HTR-8/SVneo (cell line): ENCODE measurements at regions not wholly inside any gene's neighbourhood (a gene's known extent, or its start where the extent isn't known, plus 50 kb on each side); places are given as distances from the start of the nearest gene placed in this dataset.
"Not testable (repeated sequence)": the region's sequence is repeated elsewhere in the genome, so short reads cannot be mapped to it uniquely, and the experiment has no call there.

Source experiments
- DNase-seq: peaks from one replicate; pipeline ENCODE4 v3.0.0; 2011; ENCODE audit warnings: low spot score, mixed read lengths; ENCODE audit not compliant: insufficient read length
- FAIRE-seq: peaks from 2 replicates; lab custom pipeline; 2011; peaks lifted over from hg19 to GRCh38; lab: Jason Lieb, UNC

DNA sequence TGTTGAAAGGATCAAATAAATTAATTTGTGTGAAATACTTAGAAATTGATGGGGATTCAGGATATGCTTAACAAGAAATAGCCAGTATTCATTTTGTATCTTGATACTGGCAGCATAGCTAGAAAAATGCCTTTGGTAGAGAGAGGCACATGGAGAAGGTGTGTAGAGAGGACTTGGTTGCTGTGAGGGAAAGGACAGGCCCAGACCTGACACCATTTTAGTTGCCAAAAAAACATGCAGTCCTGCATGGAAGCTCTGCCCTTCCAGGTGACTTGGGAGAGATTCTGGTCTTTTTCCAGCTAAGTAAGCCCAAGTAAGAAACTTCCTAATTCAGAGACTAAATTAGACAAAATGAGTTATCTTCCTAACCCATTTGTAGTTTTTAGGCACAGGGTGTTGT lies 335.0 kb downstream of the RFC3 start:
- DNase-seq: no peak
- no peak for FAIRE-seq

DNA sequence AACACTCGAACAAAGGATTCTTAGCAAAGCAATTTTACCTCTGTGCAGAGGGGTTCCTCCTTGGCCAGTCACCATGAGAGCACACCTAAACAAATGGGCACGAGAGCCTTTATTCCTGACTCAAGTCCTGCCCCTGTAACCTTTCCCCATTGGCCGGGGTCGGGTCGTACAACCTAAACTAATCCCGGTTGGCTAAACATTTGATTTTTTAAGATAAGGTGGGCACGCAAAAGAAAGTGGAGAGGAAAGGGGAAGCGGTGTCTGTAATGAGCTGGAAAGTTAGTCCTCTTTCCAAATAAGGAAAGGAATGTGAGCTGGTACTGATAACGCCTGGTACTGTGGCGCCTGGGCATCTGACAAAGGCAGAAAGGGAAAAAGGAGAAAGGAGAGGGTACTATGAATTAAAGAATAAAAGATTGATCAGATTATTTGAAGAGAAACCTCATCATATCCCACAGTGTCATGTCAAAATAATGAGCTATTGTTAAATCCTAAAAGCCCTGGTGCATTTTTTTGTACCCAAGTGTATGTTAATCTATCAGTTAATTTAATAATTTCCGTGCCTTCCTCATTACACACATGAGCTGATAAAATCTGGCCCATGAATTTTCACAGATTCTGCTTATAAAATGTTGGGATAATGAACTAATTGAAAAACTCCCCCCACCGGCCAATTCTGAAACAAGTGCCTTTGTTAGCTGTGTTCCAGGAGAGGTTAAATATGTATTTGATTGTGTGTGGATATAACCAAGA lies 335.7 kb downstream of the RFC3 start:
- DNase-seq (no peak), FAIRE-seq (no peak)

DNA sequence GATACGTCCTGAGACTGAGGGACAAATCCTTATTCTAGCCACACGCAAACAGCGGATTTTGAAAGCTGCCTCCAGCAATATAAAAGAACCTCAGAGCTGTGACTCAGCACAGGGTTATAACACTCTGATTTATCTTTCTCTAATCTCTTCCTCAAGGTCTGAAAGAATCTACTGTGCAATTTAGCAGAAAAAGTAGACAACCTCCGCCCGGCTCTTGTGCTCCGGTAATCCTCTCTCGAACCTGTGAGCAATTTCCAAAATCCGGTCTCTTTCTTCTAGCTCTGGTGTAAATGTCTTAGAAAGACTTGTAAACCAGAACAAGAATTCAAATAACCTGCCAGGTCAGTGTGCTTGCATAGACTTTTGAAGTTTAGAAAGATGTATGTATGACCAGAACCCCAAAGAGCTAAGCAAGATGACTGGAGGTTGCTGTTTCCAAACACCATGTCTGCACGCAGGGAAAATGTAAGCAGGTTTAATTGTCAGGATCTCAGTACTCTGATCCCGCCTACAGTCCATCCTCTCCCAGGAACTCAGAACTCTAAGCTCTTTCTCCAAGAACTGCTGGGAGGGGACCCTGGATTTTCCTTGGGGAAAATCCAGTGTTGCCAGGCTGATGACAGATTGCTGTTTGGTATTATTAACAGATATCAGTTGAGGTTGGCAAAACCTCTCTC lies 338.1 kb downstream of the RFC3 start:
- DNase-seq (peak; percentile 19), FAIRE-seq (no peak)

DNA sequence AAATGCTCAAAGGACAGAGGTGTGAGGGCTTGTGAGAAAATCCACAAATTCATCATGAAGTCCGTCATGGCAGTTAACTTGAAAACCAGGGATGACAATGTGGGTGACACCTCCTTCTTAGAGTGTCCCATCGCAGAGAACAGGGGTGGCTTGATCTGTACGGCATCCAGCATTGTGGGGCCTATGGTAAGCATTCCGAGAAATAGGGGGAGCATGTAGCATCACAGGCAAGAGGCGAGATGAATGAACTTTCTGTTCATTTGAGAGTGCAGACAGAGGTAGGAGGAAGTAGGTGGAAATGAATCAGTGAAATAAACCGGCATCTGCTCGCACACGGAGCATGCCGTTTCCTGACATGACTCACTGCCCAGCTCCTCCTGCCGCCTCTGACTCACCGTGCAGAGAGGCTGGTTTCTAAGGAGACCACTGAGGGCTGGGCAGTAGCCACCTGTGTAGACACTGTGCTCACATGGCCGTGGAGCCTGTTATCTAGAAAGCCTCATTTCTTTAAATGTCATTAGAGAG lies 339.0 kb downstream of the RFC3 start:
- FAIRE-seq: peak; percentile 74

DNA sequence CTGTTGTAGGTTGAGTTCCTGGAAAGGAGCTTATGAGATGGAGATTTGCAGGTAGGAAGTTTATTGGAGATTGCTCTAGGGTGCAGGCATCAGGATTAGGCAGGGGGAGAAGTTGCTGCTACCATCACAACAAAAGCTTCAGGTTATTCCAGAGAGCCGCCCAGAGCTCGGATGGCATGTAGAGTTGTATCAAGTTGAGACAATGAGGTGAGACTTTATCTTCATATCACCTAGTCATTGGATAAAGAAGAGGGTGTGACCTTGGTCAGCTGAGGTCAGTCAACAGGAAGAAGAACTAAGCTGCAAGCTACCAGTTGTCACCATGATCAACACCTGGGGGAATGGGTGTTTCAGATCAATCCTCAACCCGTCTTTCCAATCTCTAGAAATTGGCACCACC lies 342.0 kb downstream of the RFC3 start:
- no peak for FAIRE-seq

More for the DNA sequence above, 339.0 kb downstream of the RFC3 start:
- peak; percentile 60 for DNase-seq

DNA sequence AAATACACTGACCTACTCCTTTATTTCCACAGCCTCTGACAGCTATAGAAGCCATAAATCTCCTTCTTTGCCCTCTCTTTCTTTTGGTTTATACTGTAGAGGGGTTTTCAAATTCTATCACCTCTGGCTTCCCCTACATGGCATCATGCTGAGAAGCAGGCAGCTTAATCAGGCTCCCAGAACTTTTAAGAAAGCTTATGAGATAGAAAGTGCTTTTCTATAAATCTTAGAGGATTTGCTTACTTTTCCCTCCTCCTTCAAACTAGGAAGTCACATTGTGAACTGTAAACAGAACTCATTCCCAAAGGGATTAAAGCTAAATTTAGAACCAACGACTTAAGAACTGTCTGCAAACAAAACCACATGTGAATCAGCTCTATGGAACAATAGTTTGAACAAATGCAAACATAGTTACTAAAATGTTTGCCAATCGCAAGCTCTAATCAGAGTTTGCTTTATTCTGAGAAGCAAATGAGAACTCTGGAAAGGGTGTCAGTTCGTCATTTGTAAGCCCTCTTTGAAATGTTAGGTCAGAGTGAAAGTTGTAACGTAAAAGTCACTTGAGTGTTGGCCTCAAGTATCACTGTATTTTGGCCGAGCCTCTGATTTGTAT lies 344.1 kb downstream of the RFC3 start:
- no peak for FAIRE-seq
- DNase-seq: no peak

More for the DNA sequence above, 342.0 kb downstream of the RFC3 start:
- no peak for DNase-seq

DNA sequence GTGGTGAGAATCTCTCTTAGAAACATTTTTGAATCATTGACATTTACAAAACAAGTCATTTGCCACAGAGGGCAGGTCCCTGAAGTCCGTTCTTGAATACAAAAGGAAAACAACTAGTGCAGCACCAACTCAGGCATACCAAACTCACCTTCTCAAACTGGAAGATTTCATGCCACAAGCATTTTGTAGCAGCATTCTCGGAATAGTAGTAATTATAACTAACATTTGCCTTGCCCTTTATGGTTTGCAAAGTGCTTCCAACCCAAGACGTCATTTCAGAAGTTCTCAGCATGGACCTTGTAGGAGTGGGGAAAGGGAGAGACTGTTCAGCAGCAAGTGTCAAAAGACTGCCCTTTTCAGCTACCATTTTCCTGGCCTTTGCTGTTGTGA lies 344.6 kb downstream of the RFC3 start:
- FAIRE-seq: no peak
- DNase-seq: no peak

DNA sequence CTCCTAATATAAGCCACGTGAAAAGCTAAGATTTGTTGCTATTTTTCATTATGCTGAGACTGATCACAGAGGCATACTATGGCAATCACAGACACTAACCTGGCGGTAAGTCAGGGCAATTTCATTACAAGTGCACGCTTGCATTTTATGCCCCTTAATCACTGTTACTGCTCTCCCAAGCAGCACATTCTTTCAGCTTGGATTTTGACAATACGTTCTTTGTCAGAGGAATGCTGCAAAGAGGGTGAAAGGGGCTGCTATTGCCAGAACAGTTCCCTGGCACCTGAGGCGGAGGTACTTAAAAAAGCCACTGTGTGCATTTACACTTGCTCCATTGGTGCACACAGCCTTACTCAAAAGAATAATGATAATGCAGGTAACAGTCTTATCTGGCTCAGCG lies 346.6 kb downstream of the RFC3 start:
- FAIRE-seq (no peak), DNase-seq (no peak)

DNA sequence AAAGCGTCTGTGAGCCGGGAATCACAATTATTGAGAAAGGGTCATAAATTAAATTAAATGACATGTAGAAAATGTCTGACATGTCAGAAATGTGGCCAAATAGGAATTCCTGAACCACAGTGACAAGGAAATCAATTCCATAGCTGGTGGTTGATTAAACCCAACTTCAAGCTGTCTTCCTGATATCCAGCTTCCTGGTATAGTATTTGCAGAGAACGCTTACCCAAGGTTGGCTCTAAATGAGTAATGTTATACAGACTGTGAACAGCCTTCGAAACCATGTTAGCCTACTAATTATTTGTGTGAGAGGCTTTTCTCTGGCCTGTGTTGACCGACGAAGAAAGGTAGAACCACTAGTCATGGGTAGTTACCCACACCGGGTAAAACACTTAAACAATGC lies 347.2 kb downstream of the RFC3 start:
- DNase-seq (no peak), FAIRE-seq (no peak)

DNA sequence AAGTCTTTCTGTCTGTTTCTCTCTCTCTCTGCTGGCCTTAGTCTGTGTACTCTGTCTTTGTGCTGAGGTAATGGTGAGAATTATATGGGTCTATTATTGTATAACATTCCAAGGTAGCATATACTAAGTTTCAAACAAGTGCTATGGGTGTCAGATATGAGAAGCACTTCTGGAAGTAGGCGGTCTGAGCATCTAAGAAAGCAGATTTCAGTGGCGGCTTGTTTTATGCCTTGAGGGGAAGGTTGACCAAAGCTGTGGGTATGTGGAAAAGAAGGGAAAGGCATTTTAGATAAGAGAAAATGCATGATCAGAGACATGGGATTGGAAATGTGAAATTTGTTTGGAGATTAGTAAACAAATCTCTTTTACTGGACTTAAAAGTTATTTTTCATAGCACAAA lies 348.5 kb downstream of the RFC3 start:
- DNase-seq: no peak
- no peak for FAIRE-seq

DNA sequence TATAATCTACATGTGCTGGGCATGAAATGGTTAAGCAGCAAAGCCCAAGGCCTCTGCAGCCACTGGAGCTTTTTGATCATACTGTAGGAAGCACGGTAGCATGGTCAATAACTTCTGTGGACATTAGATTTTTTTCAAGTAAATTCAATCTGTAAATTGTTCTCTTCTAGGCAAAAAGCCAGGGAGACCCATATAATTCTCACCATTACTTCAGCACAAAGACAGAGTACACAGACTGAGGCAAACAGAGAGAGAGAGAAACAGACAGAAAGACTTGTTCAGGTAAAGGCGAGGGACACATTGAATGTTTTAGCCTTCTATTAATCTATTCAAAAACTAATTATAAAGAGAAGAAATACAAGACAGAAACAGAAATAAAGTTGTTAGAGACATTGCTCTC lies 349.4 kb downstream of the RFC3 start:
- FAIRE-seq (no peak), DNase-seq (no peak)

DNA sequence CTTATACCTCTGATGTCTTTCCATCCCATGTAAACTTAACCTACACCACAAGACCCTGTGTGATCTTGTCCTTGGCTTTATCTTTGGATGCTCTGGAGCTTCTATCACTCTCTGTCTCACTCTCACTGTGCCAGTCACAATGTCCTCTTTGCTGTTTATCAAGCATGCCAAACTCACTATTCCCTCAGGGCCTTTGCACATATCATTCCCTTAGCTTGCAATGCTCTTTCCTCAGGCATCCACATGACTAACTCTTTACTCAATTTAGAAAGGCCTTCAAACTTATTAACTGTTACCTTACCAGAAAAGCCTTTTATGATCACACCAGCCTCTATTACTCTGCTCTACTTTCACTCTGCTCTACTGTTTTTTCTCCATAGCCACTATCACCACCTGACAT lies 354.1 kb downstream of the RFC3 start:
- DNase-seq (no peak), FAIRE-seq (no peak)

DNA sequence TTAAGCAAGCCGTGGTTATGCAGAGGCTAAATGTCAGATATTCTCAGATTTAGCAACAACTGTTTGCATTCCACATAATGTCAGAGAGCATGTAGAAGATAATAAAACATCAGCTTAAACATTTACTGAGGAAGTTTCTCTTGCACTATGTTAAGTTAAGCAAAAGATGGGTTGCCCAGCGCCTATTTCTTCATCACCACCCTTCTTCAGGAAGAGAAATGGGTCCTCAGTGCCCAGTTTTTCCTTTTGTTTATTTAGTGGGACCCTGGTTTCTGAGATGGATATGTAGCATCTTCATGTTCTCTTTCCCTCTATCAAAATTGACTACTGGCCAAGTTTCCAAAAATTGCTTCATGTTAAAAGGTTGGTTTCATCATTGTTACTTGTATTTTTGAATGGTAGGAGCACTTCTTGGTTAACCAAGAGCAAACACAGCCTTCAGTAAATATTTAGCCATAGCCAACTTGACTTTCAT lies 356.8 kb downstream of the RFC3 start:
- no peak for FAIRE-seq
- no peak for DNase-seq

DNA sequence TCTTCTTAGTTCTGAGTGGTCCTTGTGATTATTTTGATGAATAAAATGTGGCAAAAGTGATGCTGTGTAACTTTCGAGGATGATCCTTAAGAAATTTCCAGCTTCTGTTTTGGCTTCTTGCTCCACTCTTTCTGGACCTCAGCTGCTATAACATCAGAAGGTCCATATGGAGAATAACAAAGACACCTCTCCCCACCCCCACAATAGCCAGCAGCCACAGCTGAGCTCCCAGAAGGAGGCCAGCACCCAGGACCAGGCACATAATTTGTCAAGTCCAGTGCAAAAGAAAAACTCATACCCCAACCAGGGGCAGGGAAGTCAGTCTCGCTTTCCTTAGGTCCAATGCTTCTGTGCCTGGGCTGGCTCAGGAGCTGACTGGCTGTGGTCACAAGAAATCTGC lies 357.6 kb downstream of the RFC3 start:
- DNase-seq (no peak), FAIRE-seq (no peak)

DNA sequence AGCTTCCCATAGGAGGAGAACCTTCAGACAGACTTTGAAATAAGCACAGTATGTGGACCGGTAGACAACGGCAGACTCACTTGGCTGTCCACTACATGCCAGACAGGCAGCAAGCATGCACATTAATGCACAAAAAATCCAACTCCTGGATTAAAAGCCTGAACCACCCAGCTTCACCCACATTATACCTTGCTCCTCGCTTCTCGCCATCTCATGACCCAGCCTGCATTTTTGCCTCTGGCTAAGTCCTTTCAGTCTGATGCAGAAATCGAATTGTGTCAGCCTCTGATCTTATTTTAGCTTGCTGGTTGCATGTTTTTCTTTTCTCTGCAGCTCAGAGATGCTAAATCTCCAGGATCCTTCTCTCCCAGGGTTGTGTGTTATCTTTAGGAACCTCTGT lies 358.7 kb downstream of the RFC3 start:
- no peak for DNase-seq
- no peak for FAIRE-seq

DNA sequence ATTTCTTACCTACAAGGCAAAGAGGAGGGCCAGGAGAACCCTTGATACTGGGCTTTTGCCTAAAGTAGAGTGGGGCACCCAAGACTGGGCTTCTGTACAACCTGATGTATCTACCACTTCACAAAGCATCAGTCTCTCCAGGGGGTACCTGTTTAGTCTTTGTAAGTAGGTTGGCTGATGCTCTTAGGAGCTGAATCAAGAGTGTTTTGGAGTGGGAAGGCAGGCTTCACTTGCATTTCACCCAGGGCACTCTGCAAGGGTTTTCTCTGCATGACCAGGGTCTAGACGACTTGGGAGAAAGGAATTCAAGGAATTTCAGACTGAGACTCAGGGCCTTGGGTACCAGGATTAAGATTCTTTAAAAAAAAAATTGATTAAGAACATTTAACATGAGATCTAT lies 361.5 kb downstream of the RFC3 start:
- no peak for DNase-seq
- FAIRE-seq: no peak

DNA sequence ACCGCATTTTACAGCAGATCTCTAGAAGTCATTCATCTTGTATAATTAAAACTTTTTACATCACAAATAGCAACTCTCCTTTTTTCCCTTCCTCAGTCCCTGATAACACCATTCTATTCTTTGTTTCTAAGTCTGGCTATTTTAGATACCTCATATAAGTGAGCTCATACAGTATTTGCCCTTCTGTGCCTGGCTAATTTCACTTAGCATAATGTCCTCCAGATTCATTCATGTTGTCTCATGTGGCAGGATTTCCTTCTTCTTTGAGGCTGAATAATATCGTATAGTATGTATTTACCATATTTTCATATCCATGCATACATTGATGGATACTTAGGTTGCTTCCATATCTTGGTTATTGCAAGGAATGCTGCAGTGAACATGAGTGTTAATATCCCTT lies 362.0 kb downstream of the RFC3 start:
- no peak for DNase-seq
- FAIRE-seq: no peak

DNA sequence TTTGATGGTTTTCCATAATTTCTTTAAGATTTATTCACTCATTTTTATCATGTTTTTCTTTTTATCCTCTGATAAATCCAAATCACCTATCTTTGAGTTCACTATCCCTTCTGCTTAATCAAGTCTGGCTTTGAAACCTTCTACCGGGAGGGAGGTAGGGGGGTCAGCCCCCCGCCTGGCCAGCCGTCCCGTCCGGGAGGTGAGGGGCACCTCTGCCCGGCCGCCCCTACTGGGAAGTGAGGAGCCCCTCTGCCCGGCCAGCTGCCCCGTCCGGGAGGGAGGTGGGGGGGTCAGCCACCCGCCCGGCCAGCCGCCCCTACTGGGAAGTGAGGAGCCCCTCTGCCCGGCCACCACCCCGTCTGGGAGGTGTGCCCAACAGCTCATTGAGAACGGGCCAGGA lies 363.3 kb downstream of the RFC3 start:
- not testable (repeated sequence) for FAIRE-seq, DNase-seq

DNA sequence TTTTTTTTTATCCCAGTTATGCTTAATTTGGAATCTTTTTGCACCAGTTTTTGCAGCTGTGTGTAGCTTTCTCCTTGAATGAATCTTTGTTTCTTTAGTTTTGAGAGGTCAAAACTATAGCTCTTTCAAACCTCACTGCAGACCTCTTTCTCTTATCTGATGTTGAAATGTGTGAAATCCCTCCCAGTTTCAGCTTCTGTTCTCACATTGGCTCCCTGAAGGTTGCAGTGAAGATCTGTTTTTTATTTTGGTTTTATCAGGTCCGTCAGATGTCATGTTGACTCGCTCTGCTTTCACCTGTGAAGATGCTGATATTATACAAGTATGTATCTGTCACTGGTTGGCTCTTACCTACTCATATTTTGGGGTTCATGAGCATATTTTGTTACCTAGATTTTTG lies 372.0 kb downstream of the RFC3 start:
- no peak for FAIRE-seq
- no peak for DNase-seq

DNA sequence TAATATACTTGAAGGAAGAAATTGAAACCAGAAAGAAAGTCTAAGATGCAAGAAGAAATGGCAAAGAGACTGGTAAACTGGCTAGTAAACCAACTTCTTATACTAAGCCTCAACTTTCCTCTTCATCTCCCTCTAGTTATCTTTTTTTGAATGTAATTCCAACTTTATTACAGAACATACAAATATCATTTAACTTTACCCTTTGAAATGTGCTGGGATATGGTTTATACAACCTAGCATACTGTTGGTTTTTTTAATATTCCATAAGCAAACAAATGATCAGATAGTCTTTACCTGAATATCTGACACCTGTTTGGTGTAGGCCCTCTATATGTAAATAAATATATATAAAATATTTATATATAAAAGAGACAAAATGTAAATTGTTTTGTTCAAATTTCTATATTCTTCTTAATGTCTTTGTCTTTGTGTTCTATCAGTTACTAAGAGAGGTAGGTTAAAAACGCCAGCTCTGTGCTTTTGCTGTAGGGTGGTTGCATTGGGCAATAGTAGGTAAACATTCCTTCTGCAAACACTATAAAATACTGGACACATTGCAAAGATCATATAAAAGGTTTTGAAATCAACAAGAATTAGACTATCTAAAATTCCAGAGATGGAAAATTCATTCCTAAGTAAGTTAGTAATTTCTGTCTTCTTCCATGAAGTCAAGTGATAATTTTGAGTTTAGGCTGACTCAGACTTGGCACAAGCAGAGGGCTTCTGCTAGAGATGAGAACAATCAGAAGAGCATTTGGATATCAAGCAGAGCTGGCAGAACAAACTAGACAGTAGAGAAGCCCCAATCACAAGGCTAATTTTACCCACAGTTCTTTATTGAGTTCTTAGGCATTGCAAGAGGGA lies 383.3 kb downstream of the RFC3 start:
- no peak for DNase-seq
- FAIRE-seq: no peak
